Renal cortex interstitium (tissue), 11 donors: ENCODE measurements at regions not wholly inside any gene's neighbourhood (a gene's known extent, or its start where the extent isn't known, plus 50 kb on each side); places are given as distances from the start of the nearest gene placed in this dataset.

Experiments
- DNase-seq, 11 donors: peaks; one replicate each; pipeline ENCODE4 v3.0.0-alpha.2; 2013; ENCODE audit warnings: low read depth in 9 of 11, low spot score in 4 of 11; ENCODE audit errors: extremely low read depth in 1 of 11

DNA sequence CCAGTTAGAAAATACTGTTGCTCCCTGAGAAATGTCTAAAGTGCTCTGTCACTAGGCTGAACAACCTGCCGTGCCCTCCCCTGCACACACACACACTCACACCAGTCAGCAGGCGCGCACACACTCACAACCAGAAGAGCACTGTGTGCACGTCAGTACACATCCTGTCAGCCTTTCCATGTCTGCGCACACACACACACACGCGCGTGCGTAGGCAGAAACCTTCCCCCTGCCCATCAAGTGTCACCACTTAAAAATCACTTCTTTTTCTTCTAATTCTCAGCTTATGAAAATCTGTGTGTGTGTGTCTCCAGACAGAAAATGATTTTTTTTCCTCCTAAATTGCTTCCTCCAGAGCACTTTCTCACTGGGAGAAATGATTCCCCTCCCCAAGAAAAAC is 100.3 kb downstream of the EDN3 start:
- no peak for DNase-seq

DNA sequence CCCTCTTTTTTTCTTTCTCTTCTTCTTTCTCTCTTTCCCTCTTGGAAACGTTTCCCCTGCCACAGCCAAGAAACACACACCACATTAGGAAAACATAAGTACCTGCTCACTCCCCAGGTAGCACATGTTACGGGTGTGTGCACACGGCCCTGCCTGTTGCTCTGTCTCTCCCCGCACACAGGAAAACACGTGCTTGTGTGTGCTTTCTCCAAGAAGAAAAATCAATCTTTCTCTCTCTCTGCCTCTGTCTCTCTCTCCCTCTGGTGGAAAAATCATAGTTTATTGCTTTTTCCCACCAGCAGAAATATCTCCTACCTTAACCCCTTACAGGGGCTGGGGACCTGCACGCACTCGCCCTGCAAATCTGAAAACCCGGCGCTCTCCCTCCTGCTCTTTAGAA is 102.3 kb downstream of the EDN3 start:
- peak in 1 of 11 donors; percentile 46 for DNase-seq

DNA sequence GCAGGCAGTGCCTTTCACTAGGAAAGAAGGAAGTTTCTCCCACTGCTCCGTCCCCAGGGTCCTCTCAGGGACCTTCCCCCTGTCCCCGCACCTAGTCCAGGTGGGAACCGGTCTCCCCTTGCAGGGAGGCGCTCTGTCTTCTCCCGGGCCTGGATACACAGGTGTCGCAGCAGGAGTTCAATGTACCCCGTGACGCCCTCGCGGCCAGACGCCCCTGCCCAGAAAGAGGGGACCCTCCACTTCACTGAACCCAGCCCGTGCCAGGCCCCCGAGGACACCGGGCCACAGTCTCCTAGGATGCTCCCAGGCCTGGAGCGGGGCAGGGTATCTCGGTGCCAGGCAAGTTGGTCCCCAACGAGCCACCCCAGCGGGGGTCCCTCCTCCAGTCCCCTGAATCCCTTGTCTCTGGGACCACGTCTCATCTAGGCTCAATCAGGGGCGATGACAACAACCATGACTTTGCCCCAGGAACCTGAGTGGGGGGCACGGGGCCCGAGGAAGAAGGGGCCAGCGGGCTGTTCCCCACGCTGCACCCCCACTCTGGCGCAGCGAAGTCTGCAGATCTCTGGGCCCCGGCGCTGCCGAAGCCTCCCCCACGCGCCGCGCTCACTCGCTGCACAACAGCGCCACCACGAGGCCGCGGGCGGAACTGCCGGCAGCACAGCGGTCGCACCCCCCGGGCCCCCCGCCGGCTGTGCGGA is 103.0 kb downstream of the EDN3 start:
- DNase-seq: peak in 3 of 11 donors; percentile 47 to 62 (median 54)

- DNase-seq: no peak
Observed at GRCh38 chr20:59403962-59404314, 103.5 kb downstream of the EDN3 start.

- DNase-seq: no peak
Observed at GRCh38 chr20:59404749-59405148, 104.3 kb downstream of the EDN3 start.

DNA sequence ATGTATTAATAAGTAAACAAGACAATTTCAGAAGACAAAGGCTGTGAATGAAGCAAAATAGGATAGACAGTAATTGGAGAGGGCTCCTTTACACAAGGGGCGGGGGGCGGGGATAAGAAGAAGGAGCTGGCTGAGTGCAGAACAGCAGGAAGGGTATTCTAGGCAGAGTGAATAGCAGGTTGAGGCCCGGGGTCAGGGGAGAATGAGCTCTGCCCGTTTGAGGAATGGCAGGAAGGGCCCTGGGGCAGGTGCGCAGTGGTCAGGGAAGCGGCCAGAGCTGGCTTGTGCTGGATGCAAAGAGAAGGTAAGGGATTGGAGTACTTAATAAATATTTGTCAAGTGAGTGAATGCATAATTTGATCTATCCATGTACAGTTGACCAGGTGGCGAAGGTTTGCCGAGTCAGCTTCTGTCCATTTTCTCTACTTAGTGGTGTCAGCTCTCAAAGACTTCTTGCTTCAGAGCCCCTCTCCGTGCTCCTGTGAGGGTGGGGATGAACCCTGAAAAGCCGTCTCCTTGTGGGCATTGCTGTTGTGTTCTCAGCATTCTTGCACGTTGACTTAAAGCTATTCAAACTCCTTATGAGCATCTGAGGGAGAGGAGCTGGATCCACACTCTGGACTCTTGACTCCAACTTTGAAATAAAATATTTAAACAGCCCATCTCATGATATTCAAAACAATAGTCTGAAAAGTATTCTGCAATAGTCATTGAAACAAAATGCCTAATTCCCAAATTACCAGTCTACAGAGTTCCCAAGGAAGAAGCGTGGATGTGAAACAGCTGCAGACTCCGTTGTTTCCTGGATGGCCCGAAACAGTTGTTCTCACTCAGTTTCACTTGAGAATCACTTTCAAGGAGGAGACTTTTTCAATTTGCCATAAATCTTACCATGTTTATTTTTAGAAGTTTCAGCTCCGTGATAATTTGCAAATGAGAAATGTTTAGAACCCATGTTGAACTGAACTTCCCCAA is 105.1 kb downstream of the EDN3 start:
- DNase-seq: no peak

- no peak for DNase-seq
Observed at GRCh38 chr20:59406446-59406845, 106.0 kb downstream of the EDN3 start.

- no peak for DNase-seq
Observed at GRCh38 chr20:59411170-59411569, 110.8 kb downstream of the EDN3 start.

GRCh38 chr20:59411589-59411988 is 111.2 kb downstream of the EDN3 start:
- no peak for DNase-seq

DNA sequence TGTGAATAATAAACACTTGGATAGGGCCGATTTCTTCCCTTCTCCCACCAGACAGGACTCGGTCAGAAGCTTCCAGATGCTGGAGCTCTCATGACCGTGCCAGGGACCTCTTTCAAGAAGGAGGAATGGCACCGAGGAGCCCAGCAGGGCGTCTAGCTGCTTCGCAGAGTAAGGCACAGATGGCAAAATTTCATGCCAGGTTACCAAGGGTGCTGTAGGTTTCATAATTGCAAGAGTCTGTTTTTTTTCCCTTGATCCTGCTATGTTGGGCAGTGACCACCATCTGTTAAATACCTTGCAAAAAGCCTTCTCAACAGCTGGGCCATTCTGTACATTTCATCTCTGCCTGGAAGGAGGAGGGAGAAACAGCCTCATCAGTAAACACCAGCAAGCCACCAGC is 111.8 kb downstream of the EDN3 start:
- DNase-seq: no peak

DNA sequence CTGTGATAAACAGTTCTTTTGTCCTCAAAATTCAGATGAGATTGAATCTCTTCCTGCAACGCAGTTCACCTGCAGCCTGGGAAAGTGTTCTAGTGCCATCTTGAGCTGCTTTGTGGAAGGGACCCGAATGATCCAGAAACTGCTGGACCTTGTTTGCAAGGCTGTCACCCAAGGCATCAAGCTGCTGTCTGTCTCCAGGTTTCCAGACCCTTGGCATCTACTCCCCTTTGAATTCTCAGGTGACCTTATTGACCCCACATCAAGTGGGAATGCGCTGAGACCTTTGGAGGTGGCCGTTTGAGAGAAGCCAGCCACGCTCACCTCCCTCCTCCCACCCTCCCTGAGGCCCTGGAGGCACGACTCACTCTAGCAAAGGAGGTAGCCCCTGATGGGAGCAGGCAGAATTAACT is 112.5 kb downstream of the EDN3 start:
- DNase-seq: no peak

GRCh38 chr20:59413326-59413865 is 113.0 kb downstream of the EDN3 start:
- DNase-seq: no peak

- no peak for DNase-seq
Observed at GRCh38 chr20:59414936-59415623, 114.7 kb downstream of the EDN3 start.

GRCh38 chr20:59416916-59417315 is 116.5 kb downstream of the EDN3 start:
- no peak for DNase-seq

DNA sequence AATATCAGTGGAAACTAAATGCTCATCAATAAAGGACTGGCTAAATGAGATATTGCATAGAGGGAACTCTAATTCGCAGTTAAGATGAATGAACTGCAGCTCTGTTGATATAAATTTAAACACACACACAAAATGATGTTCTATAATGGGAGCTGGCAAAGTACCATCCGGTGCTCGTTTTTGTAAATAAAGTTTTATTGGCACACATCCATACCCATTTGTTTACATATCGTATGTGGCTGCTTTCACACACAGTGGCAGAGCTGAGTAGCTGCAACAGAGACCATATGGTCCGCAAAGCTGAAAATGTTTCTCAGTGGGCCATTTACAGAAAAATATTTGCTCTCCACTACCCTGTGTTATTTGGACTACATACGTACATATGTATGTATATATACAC is 120.7 kb downstream of the EDN3 start:
- no peak for DNase-seq

GRCh38 chr20:59421920-59422637 is 121.7 kb downstream of the EDN3 start:
- DNase-seq: no peak

- no peak for DNase-seq
Observed at GRCh38 chr20:59422872-59423544, 122.6 kb downstream of the EDN3 start.

DNA sequence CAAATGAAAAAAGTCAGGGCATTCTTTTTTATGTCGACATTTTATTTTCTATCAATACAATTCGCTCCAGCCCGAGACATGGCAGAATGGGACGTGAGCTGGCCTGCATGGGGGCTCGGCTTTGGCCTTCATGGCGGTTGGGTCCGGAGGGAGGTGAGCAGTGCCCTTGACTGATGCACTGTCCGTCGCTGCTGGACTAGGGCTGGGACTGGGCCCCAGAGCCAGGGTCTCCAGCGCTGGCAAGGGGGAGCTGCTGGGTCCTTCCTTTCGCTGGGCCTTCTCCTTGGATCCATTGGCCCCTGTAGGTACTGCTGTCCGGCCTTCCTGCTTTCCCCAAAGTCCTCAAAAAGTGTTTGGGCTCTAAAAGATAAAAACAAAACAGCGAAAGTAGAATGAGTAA is 124.6 kb downstream of the EDN3 start:
- DNase-seq: no peak
